Hematopoietic multipotent progenitor cell (in vitro differentiated cells): ENCODE measurements at regions not wholly inside any gene's neighbourhood (a gene's known extent, or its start where the extent isn't known, plus 50 kb on each side); places are given as distances from the start of the nearest gene placed in this dataset.

Source experiments
- DNase-seq, 3 donors: peaks; one replicate each; pipeline ENCODE4 v3.0.0-alpha.2; 2011 to 2015; ENCODE audit warnings: low read depth in 2 of 3, low spot score in 2 of 3

GRCh38 chr12:65517656-65518210, 239.2 kb downstream of the MSRB3 start:
- no peak for DNase-seq

DNA sequence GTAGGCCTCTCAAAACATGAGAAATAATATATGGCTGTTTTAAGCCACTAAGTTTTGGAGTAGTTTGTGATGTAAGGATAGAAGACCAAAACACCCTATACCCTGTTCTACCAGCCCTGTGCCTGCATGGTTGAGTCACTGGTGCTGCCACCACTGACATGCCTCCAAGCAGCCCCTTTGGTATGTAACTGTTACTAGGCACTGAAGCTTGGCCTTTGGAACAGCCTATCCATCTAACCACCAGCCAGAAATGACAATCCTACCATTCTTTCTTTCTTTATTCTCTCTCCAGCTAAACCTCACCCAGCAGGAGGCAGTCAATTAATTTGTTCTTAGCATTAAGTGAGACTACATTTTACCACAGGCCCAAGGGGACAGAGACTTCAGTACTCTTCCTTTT, 240.3 kb downstream of the MSRB3 start:
- DNase-seq, result no peak

DNA sequence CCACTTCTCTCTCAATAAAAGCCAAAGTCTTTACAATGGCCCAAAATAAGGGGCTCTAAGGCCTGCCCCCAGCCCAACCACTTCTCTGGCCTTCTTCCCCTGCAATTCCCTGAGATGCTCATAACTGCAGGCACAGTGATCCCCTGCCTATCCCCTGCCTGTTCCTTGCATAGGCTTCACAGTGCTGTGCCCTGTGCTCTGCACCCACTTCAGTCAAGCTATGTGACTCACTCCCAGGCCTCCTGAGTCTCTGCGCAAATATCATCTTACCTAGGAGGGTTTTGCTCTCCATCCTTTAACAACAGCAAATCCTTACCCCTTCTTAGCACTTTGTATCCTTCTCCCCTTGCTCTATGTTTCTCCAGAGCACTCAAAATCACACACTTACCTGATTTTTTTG, 242.2 kb downstream of the MSRB3 start:
- no peak for DNase-seq

DNA sequence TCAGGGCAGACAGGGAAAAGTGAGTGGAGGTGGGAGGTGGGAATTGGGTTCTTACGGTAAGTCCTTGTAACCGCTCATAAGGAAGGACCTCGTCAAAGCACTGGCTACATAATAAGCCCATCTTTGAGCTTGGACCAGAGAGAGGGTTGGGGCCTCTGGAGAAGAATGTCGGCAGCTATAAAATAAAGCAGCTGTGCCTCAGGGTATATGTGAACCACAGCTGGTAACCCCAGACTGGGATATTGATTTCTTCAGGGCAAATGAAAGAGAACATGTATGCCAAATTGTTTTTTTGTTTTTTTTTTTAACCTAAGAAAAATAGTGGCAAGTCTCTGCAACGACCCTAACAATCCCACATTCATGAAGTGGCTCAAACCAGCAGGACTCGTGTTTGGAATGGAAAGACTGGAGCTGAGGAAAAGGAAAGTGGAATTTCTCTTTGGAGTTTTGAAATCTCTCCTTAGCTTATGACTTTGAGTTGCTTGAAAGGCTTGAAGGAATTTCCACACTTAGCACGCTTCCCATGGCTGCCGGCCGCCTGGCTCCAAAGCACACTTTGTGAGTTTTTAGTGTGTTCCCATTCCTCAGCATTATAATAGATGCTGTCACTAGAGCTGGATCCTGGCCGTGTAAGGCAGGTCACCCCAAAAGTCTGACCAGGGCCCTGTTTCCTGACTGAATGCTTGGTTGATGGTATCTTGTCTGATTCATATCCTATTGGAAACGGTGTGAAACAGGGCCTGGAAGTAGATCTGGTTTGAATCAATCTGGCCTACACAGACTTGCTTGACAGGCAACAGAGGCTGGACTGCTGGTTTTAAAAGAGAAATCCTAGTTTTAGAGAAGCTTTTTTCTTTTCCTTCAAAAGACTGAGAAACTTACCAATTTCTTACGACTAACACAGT, 244.7 kb downstream of the MSRB3 start:
- DNase-seq, result no peak

DNA sequence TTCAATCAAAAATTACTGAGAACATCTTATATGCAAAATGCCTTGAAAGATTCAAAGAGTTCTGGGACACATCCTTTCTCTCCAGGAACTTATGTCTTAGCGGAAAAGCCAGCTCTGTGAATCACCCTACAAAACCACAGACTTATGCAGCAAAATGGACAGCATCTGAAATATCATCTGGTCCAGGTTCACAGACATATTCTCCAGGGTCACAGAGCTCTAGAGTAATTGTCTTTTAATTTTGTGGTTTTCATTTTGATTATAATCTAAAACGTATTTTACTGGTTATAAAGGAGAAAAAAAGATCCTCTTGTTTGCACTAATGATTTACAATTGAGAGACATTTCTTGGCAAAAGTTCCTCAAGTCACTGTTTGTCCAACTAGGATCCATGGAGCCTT, 246.2 kb downstream of the MSRB3 start:
- no peak for DNase-seq

GRCh38 chr12:65525491-65526141, 247.1 kb downstream of the MSRB3 start:
- no peak for DNase-seq

- no peak for DNase-seq
Measured at GRCh38 chr12:65526311-65526710, 247.8 kb downstream of the MSRB3 start.

- DNase-seq, result no peak
Measured at GRCh38 chr12:65528127-65528526, 249.6 kb downstream of the MSRB3 start.

DNA sequence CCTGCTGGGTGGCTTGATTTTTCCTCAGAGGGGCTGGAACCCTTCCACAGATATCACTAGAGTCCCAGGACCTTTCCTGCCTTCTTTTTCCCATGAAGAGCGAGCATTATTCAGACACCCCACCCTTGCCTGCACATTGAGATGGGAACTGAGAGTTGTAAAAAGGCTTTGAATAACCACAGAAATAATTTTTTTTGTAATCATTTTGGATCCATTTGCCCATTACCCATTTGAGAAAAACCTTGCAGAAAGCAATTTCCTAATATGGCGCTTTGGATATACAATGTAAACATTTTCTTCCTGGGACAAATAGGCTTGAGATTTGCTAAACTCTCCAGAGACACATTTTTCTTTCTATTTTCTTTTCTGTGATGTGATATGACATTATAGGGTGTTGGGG, 250.6 kb downstream of the MSRB3 start:
- DNase-seq, result no peak

DNA sequence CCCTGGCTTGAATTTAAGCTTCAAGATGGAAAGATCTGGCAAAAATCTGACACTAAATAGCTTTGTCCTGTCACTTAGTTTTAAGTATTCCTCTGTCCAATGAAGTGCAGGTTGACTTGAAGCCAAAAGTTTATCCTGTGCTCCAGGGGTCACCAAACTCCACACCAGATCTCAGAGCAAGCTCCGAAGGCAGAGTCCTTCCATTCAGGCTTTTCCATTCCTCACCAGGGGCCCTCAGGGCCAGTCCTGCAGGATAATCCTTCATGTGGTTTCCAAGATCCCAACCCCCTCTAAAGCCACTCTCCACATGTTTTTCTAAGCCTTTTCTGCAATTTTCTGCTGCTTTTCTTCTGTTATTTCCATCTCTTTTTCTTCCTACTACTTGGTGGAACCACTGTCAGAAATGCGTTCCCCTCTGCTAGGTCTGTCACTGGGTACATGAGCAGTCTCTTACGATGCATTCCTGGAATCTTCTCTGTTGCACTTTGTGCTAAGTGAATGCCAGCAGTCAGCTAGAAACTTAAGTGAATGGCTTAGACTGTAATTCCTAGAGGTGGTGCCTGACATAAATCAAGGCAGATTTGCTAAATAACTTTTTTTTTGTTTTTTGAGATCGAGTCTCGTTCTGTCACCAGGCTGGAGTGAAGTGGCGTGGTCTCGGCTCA, 251.4 kb downstream of the MSRB3 start:
- DNase-seq, result no peak

DNA sequence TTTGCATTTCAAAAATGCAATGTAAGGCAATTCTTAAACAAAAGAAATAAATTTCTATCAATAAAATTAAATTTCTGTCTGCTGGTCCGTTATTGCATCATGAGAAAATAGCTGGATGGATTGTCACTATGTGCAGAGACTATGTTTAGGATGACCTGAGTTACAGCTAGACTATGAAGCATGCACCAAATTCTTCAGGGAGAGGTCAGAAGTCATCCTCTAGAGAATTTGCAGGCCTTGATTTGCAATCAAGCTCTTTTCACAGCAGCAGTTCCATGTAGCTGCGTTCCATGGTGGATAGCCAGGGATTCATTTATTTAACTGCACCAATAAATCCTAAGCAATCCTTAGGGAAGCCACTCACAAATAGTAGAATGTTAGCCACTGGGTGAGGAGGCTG, 253.7 kb downstream of the MSRB3 start:
- DNase-seq, result no peak

- no peak for DNase-seq
Measured at GRCh38 chr12:65532764-65533163, 254.3 kb downstream of the MSRB3 start.

DNA sequence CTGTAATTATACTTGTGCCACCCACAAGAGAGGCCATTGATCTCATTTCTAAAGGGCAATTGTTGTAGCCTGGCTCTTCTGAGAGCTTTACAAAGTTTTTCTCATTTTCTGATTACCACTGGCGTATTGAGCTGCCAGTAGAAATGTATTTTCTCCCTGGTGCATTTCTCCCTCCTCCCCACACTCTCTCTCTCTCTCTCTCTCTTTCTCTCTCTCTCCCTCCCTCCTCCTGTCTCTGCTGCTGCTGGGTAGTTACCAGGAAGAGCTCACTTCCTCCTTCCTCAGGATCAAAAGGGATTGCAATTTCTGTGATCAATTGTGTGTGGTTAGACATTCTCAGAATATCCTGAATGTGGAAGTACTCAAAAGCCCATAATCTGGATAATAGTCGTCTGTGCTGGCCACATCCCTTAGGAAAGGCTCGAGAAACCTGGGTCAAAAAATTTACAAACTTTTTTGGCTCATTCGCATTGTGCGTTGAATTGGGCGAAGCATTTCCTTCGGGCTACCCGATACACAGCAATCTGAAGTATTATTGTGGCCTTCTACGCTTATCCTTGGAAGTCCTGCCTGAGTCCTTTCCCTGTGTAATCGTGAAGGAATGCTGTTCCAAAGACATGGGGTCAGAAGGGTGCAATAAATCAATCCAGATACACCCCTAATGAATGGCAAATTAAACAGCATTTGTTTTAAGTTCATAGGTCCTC, 254.8 kb downstream of the MSRB3 start:
- no peak for DNase-seq

GRCh38 chr12:65534238-65534841, 255.9 kb downstream of the MSRB3 start:
- no peak for DNase-seq

DNA sequence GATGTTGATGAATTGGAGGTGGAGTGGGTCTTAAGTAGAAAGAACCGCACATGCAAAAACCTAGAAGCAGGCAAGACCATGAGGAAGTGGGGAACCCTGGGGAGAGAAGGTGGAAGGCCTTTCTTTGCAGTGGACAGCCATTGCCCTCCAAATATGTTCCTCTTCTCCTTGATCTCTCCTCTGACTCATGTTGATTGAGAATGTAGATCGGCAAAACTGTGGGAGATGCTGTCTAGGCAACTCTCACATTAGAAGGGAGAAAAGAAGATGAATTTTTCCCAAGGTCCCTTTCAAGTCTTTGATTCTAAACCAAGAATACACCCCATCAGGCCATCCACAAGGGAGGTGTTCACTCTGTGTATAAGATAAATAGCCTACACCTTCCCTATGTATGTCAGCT, 257.5 kb downstream of the MSRB3 start:
- DNase-seq, result no peak

GRCh38 chr12:65536351-65536750, 257.9 kb downstream of the MSRB3 start:
- no peak for DNase-seq

DNA sequence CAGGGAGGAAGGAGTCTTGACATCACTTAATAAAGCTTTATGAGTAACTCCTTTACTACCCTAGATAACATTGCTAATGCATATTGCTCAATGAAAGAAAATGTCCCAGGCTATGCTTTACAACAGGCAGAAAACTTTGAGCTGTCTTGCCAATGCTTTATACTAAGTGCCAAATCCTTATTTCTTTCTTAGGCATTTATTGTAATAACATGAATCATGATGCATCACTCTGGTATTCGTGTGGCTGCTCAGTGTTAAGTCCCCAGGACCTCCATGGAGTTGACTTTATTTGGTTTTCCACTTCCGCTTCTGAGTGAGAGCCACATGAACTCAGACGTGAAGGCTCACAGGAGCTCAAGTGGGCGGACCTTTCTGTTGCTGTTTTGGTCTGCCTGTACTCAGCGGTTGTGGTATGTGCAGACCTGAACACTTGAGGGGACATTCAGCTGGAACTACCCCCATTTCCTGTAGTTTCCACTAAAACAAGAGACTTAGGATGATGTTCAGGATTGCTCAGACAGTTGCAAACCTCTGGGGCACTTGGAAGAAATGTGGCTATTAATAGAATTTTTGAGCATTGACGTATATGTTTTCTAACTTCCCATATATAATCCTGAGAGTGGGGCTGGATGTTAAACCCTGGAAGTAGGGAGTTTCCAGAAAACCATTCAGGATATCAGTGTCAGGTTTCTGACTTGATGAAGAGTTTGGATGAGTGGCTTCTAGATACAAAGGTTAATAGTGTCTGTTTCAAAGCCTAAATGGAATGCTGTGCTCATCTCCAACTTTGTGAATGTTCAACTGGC, 258.6 kb downstream of the MSRB3 start:
- no peak for DNase-seq

GRCh38 chr12:65537978-65538377, 259.5 kb downstream of the MSRB3 start:
- no peak for DNase-seq

- no peak for DNase-seq
Measured at GRCh38 chr12:65539023-65539422, 260.5 kb downstream of the MSRB3 start.

- DNase-seq, result peak in 1 of 3 donors; percentile 56
Measured at GRCh38 chr12:65540140-65540539, 261.7 kb downstream of the MSRB3 start.
